Panc1 (cell line): ENCODE measurements at regions not wholly inside any gene's neighbourhood (a gene's known extent, or its start where the extent isn't known, plus 50 kb on each side); places are given as distances from the start of the nearest gene placed in this dataset.

Source experiments
- ATAC-seq: fragments of 200-7000 bp; cut with Tn5 transposase; 2 replicates; pipeline ENCODE4 v1.9.1; 2020; ENCODE audit warnings: mild to moderate bottlenecking, moderate library complexity
- BruUV-seq: library from RNA; stranded (reverse); fragments of 400-500 nt; replicated peaks from 2 replicates; lab custom pipeline; 2021; lab: Mats Ljungman, UMichigan
- CTCF ChIA-PET: fragments of 300-600 bp; sonication (Branson Sonifier 250); formaldehyde crosslinking; loops from one replicate; lab custom pipeline; 2022; ENCODE audit warnings: antibody characterized with exemption; lab: Charles Lee
- POLR2A ChIA-PET: fragments of 300-600 bp; sonication (Branson Sonifier 250); formaldehyde crosslinking; loops from one replicate; lab custom pipeline; 2022; ENCODE audit warnings: antibody characterized with exemption; lab: Charles Lee
- DNase-seq: peaks from one replicate; pipeline ENCODE4 v3.0.0-alpha.2; 2010; ENCODE audit warnings: low read depth, low spot score
- H3K27ac ChIP-seq: 2 replicates; pipeline ENCODE4 v1.5.1; 2011; ENCODE audit warnings: mild to moderate bottlenecking, low read length, inconsistent platforms
- H3K27me3 ChIP-seq: fragments of 200-500 bp; sonication (Bioruptor generic); 2 replicates; pipeline ENCODE4 v1.6.0; 2014; ENCODE audit warnings: low read length, inconsistent platforms; ENCODE audit not compliant: control insufficient read depth, insufficient read depth
- H3K36me3 ChIP-seq: fragments of 200-500 bp; sonication (Bioruptor generic); 2 replicates; pipeline ENCODE4 v1.5.1; 2014; ENCODE audit warnings: inconsistent platforms, mild to moderate bottlenecking, low read length, moderate library complexity; ENCODE audit not compliant: control insufficient read depth, insufficient read depth
- H3K4me1 ChIP-seq: 2 replicates; pipeline ENCODE4 v1.5.1; 2011; ENCODE audit warnings: inconsistent platforms, mild to moderate bottlenecking, low read length, moderate library complexity; ENCODE audit not compliant: control insufficient read depth, insufficient read depth
- H3K4me3 ChIP-seq, 2 experiments: 2 replicates each; pipeline ENCODE4 v1.5.1; 2011 to 2012; ENCODE audit warnings: low read depth in 2 of 2, low read length in 2 of 2, mild to moderate bottlenecking in 2 of 2, inconsistent platforms in 1 of 2, moderate library complexity in 1 of 2
- H3K9me3 ChIP-seq: fragments of 200-500 bp; sonication (Bioruptor generic); 2 replicates; pipeline ENCODE4 v1.5.1; 2014; ENCODE audit warnings: low read depth, mild to moderate bottlenecking, inconsistent platforms, low read length, moderate library complexity; ENCODE audit not compliant: control insufficient read depth, insufficient read depth
- POLR2AphosphoS5 ChIP-seq: IDR thresholded peaks from 2 replicates; pipeline ENCODE4 v1.6.1; 2012; ENCODE audit warnings: mild to moderate bottlenecking, low read depth, low read length, moderate library complexity
- REST ChIP-seq, 2 experiments: IDR thresholded peaks; 2 replicates each; pipeline ENCODE4 v1.6.1; 2011 to 2012; ENCODE audit warnings: low read depth in 2 of 2, control low read depth in 1 of 2, low read length in 1 of 2, mild to moderate bottlenecking in 1 of 2, moderate library complexity in 1 of 2; ENCODE audit not compliant: insufficient read depth in 1 of 2
- SIN3A ChIP-seq: IDR thresholded peaks from 2 replicates; pipeline ENCODE4 v1.6.1; 2012; ENCODE audit warnings: low read depth, mild to moderate bottlenecking, low read length, moderate library complexity, borderline replicate concordance; ENCODE audit not compliant: insufficient read depth
- TCF7L2 ChIP-seq: IDR thresholded peaks from 2 replicates; pipeline ENCODE4 v1.6.1; 2011; ENCODE audit warnings: mild to moderate bottlenecking, low read depth, low read length, inconsistent platforms
- in situ Hi-C: cut with HindIII; loops from 2 replicates; pipeline ENCODE4 v1.10.0; 2016; ENCODE audit warnings: low sequenced_read_pairs, low pct_unique_long_range_greater_than_20kb
- intact Hi-C: fragments of 100-400 bp; cut with micrococcal nuclease; formaldehyde crosslinking; loops from one replicate; pipeline ENCODE4 v1.10.0; 2022; ENCODE audit not compliant: unreplicated experiment
- TF ChIP-seq, protein P1 (sequence below): fragments of 450-650 bp; IDR thresholded peaks from 2 replicates; pipeline ENCODE4 v1.5.1; 2017; ENCODE audit warnings: mild to moderate bottlenecking

GRCh38 chr4:187598196-187598595, 397.4 kb upstream of the ZFP42 start:
- BruUV-seq = no TSS peak
- DNase-seq (no peak), ATAC-seq (no peak)
- CTCF ChIA-PET = no interaction called here
- intact Hi-C loops = no loop called here
- H3K9me3 ChIP-seq = no peaks in the 10 kb centered on the region
- in situ Hi-C loops = no loop called here
- no peaks in the 10 kb centered on the region for H3K27me3 ChIP-seq
- H3K27ac ChIP-seq = no peak overlapping the region
- H3K36me3 ChIP-seq = no peaks in the 10 kb centered on the region
- H3K4me3 ChIP-seq = no peak overlapping the region
- no peaks in the 10 kb centered on the region for H3K4me1 ChIP-seq
- TF ChIP-seq POLR2AphosphoS5 (no peak), REST (IDR thresholded peaks at IDR 0.05; ENCODE audit: insufficient read depth in 1 of 2, low read depth in 2 of 2, low read length in 1 of 2) (no peak), TCF7L2 (no peak), SIN3A (no peak)
- TF ChIP-seq, protein P1, sequence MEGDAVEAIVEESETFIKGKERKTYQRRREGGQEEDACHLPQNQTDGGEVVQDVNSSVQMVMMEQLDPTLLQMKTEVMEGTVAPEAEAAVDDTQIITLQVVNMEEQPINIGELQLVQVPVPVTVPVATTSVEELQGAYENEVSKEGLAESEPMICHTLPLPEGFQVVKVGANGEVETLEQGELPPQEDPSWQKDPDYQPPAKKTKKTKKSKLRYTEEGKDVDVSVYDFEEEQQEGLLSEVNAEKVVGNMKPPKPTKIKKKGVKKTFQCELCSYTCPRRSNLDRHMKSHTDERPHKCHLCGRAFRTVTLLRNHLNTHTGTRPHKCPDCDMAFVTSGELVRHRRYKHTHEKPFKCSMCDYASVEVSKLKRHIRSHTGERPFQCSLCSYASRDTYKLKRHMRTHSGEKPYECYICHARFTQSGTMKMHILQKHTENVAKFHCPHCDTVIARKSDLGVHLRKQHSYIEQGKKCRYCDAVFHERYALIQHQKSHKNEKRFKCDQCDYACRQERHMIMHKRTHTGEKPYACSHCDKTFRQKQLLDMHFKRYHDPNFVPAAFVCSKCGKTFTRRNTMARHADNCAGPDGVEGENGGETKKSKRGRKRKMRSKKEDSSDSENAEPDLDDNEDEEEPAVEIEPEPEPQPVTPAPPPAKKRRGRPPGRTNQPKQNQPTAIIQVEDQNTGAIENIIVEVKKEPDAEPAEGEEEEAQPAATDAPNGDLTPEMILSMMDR = no peak
- POLR2A ChIA-PET = no interaction called here

- Histone ChIP-seq H3K36me3 (no peaks in the 10 kb centered on the region), H3K4me1 (no peaks in the 10 kb centered on the region), H3K27me3 (no peaks in the 10 kb centered on the region), H3K27ac (no peak overlapping the region), H3K4me3 (no peak overlapping the region), H3K9me3 (no peaks in the 10 kb centered on the region)
- in situ Hi-C loops = no loop called here
- TF ChIP-seq REST (IDR thresholded peaks at IDR 0.05; ENCODE audit: insufficient read depth in 1 of 2, low read depth in 2 of 2, low read length in 1 of 2) = no peak
- TF ChIP-seq, protein P1 = no peak
- TF ChIP-seq SIN3A = no peak
- no peak for TF ChIP-seq POLR2AphosphoS5
- TF ChIP-seq TCF7L2 = no peak
- DNase-seq (no peak), ATAC-seq (no peak)
- intact Hi-C loops = no loop called here
- no TSS peak for BruUV-seq
- ChIA-PET CTCF (no interaction called here), POLR2A (no interaction called here)
Observed at GRCh38 chr4:187602339-187603092, 393.1 kb upstream of the ZFP42 start.
